Vagina (tissue), 2 donors: ENCODE measurements at regions not wholly inside any gene's neighbourhood (a gene's known extent, or its start where the extent isn't known, plus 50 kb on each side); places are given as distances from the start of the nearest gene placed in this dataset.

Experiments used
- POLR2A ChIP-seq, 2 donors: fragments of 450-650 bp; IDR thresholded peaks; one replicate each; pipeline ENCODE4 v1.6.1; 2017; ENCODE audit warnings: antibody characterized with exemption in 2 of 2, mild to moderate bottlenecking in 2 of 2, moderate library complexity in 2 of 2
- POLR2AphosphoS5 ChIP-seq, 2 donors: sonication (generic); formaldehyde crosslinking; IDR thresholded peaks; one replicate each; pipeline ENCODE4 v1.9.0; 2017; ENCODE audit warnings: antibody characterized with exemption in 2 of 2, mild to moderate bottlenecking in 2 of 2, low read depth in 1 of 2; ENCODE audit not compliant: insufficient read depth in 1 of 2
- TF ChIP-seq, protein P1 (sequence below), 3 experiments: fragments of 450-650 bp in 2 of 3; fragments of 200-600 bp in 1 of 3; sonication (generic) in 1 of 3; IDR thresholded peaks; one replicate each; pipeline ENCODE4 v1.5.1; 2017 to 2019; ENCODE audit warnings: antibody characterized with exemption in 3 of 3, mild to moderate bottlenecking in 2 of 3, moderate library complexity in 2 of 3

- TF ChIP-seq, protein P1, sequence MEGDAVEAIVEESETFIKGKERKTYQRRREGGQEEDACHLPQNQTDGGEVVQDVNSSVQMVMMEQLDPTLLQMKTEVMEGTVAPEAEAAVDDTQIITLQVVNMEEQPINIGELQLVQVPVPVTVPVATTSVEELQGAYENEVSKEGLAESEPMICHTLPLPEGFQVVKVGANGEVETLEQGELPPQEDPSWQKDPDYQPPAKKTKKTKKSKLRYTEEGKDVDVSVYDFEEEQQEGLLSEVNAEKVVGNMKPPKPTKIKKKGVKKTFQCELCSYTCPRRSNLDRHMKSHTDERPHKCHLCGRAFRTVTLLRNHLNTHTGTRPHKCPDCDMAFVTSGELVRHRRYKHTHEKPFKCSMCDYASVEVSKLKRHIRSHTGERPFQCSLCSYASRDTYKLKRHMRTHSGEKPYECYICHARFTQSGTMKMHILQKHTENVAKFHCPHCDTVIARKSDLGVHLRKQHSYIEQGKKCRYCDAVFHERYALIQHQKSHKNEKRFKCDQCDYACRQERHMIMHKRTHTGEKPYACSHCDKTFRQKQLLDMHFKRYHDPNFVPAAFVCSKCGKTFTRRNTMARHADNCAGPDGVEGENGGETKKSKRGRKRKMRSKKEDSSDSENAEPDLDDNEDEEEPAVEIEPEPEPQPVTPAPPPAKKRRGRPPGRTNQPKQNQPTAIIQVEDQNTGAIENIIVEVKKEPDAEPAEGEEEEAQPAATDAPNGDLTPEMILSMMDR (IDR thresholded peaks at IDR 0.05), result no peak
- TF ChIP-seq POLR2A (IDR thresholded peaks at IDR 0.05), result no peak
- no peak for TF ChIP-seq POLR2AphosphoS5 (IDR thresholded peaks at IDR 0.05; ENCODE audit: insufficient read depth in 1 of 2, low read depth in 1 of 2)
These were observed 467.5 kb downstream of the NTRK2 start for GRCh38 chr9:85136987-85137386.
